Stimulated activated CD4-positive, alpha-beta T cell treated with anti-CD3 and anti-CD28 coated beads, TNF-alpha, amount 100 ng/mL, for 4 hours (primary cell): ENCODE measurements at regions not wholly inside any gene's neighbourhood (a gene's known extent, or its start where the extent isn't known, plus 50 kb on each side); places are given as distances from the start of the nearest gene placed in this dataset.
"Not testable (repeated sequence)": the region's sequence is repeated elsewhere in the genome, so short reads cannot be mapped to it uniquely, and the experiment has no call there.

Source experiments
- DNase-seq, 3 experiments: peaks; one replicate each; pipeline ENCODE4 v3.0.0-alpha.2; 2020; ENCODE audit warnings: low read depth in 3 of 3

- DNase-seq: no peak
These were observed 57.0 kb downstream of the RASL11A start for GRCh38 chr13:27327633-27328032.

GRCh38 chr13:27329210-27329609 lies 58.6 kb downstream of the RASL11A start:
- DNase-seq: no peak

GRCh38 chr13:27334774-27335435 lies 64.3 kb downstream of the RASL11A start:
- DNase-seq: no peak

GRCh38 chr13:27336014-27336673 lies 65.5 kb downstream of the RASL11A start:
- DNase-seq: no peak

GRCh38 chr13:27338207-27338606 lies 67.6 kb downstream of the RASL11A start:
- DNase-seq: no peak

GRCh38 chr13:27338816-27339215 lies 68.2 kb downstream of the RASL11A start:
- no peak for DNase-seq

- peak in 1 of 3 experiments; percentile 18 for DNase-seq
These were observed 68.7 kb downstream of the RASL11A start for GRCh38 chr13:27339299-27339698.

GRCh38 chr13:27341616-27342015 lies 71.0 kb downstream of the RASL11A start:
- DNase-seq: no peak

GRCh38 chr13:27347211-27347772 lies 76.7 kb downstream of the RASL11A start:
- no peak for DNase-seq

GRCh38 chr13:27348461-27348860 lies 76.0 kb upstream of the GTF3A start:
- DNase-seq: no peak

GRCh38 chr13:27349458-27349857 lies 75.0 kb upstream of the GTF3A start:
- DNase-seq: no peak

GRCh38 chr13:27350825-27351224 lies 73.6 kb upstream of the GTF3A start:
- not testable (repeated sequence) for DNase-seq

- no peak for DNase-seq
These were observed 71.7 kb upstream of the GTF3A start for GRCh38 chr13:27352698-27353097.

GRCh38 chr13:27353166-27353583 lies 71.2 kb upstream of the GTF3A start:
- DNase-seq: no peak

GRCh38 chr13:27353708-27354107 lies 70.7 kb upstream of the GTF3A start:
- no peak for DNase-seq

GRCh38 chr13:27354379-27354778 lies 70.0 kb upstream of the GTF3A start:
- no peak for DNase-seq

- DNase-seq: no peak
These were observed 68.5 kb upstream of the GTF3A start for GRCh38 chr13:27355894-27356293.

GRCh38 chr13:27358420-27358819 lies 66.0 kb upstream of the GTF3A start:
- no peak for DNase-seq

- peak; percentile 29 to 48 (median 31) for DNase-seq
These were observed 65.1 kb upstream of the GTF3A start for GRCh38 chr13:27359199-27359821.

- DNase-seq: no peak
These were observed 63.9 kb upstream of the GTF3A start for GRCh38 chr13:27360562-27360961.

- peak; percentile 53 to 64 (median 54) for DNase-seq
These were observed 62.2 kb upstream of the GTF3A start for GRCh38 chr13:27362064-27362751.

GRCh38 chr13:27363637-27364036 lies 60.8 kb upstream of the GTF3A start:
- not testable (repeated sequence) for DNase-seq
